ENCODE measurements at regions not wholly inside any gene's neighbourhood (a gene's known extent, or its start where the extent isn't known, plus 50 kb on each side); places are given as distances from the start of the nearest gene placed in this dataset.

- H3K4me3 ChIP-seq (ENCODE audit: low read depth, low read length) = no peak overlapping the region
- TF ChIP-seq CTCF (IDR thresholded peaks at IDR 0.05; ENCODE audit: low read depth, low read length) = no peak
- in situ Hi-C loops (cut with HindIII; ENCODE audit: low sequenced_read_pairs) = no loop called here
- DNase-seq (ENCODE audit: low read depth, low spot score) = no peak
Observed at GRCh38 chr2:238558456-238559099, 131.9 kb downstream of the ASB1 start.

GRCh38 chr2:238560234-238560633 is 133.5 kb downstream of the ASB1 start:
- H3K4me3 ChIP-seq (ENCODE audit: low read depth, low read length) = no peak overlapping the region
- no peak for DNase-seq (ENCODE audit: low read depth, low spot score)
- no peak for TF ChIP-seq CTCF (IDR thresholded peaks at IDR 0.05; ENCODE audit: low read depth, low read length)
- in situ Hi-C loops (cut with HindIII; ENCODE audit: low sequenced_read_pairs) = no loop called here

GRCh38 chr2:238561230-238561629 is 134.5 kb downstream of the ASB1 start:
- no peak for DNase-seq (ENCODE audit: low read depth, low spot score)
- in situ Hi-C loops (cut with HindIII; ENCODE audit: low sequenced_read_pairs) = no loop called here
- no peak overlapping the region for H3K4me3 ChIP-seq (ENCODE audit: low read depth, low read length)
- TF ChIP-seq CTCF (IDR thresholded peaks at IDR 0.05; ENCODE audit: low read depth, low read length) = no peak

- no peak for DNase-seq (ENCODE audit: low read depth, low spot score)
- H3K4me3 ChIP-seq (ENCODE audit: low read depth, low read length) = no peak overlapping the region
- in situ Hi-C loops (cut with HindIII; ENCODE audit: low sequenced_read_pairs) = no loop called here
Observed at GRCh38 chr2:238562446-238562845, 135.7 kb downstream of the ASB1 start.

GRCh38 chr2:238563551-238563950 is 136.8 kb downstream of the ASB1 start:
- in situ Hi-C loops (cut with HindIII; ENCODE audit: low sequenced_read_pairs) = no loop called here
- H3K4me3 ChIP-seq (ENCODE audit: low read depth, low read length) = no peak overlapping the region
- no peak for DNase-seq (ENCODE audit: low read depth, low spot score)
- no peak for TF ChIP-seq CTCF (IDR thresholded peaks at IDR 0.05; ENCODE audit: low read depth, low read length)

More at GRCh38 chr2:238562446-238562845, 135.7 kb downstream of the ASB1 start:
- no peak for TF ChIP-seq CTCF (IDR thresholded peaks at IDR 0.05; ENCODE audit: low read depth, low read length)

GRCh38 chr2:238564286-238564920 is 137.7 kb downstream of the ASB1 start:
- no peak for TF ChIP-seq CTCF (IDR thresholded peaks at IDR 0.05; ENCODE audit: low read depth, low read length)
- H3K4me3 ChIP-seq (ENCODE audit: low read depth, low read length) = no peak overlapping the region
- DNase-seq (ENCODE audit: low read depth, low spot score) = no peak
- in situ Hi-C loops (cut with HindIII; ENCODE audit: low sequenced_read_pairs) = no loop called here
